ENCODE measurements at regions not wholly inside any gene's neighbourhood (a gene's known extent, or its start where the extent isn't known, plus 50 kb on each side); places are given as distances from the start of the nearest gene placed in this dataset.

DNA sequence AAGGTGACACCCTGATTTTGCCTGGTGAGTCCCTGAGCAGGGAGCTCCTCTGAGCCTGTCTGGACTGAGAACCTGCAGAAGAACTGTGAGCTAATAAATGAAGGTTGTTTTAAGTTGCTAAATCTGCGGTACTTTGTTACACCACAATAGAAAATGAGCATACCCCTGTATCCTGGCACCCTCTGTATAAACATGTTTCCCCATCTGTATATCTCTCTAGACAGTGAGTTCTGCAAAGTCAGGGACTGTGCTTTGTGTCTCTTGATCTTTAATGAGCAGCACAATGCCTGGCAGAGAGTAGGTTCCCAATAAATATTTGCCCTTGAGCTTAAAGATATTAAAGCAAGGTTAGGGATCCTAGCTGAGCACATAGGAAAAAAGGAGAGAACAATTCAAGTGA lies 228.8 kb downstream of the OMA1 start:
- DNase-seq: no peak
- intact Hi-C loops (cut with micrococcal nuclease): no loop called here
- ATAC-seq: no peak

DNA sequence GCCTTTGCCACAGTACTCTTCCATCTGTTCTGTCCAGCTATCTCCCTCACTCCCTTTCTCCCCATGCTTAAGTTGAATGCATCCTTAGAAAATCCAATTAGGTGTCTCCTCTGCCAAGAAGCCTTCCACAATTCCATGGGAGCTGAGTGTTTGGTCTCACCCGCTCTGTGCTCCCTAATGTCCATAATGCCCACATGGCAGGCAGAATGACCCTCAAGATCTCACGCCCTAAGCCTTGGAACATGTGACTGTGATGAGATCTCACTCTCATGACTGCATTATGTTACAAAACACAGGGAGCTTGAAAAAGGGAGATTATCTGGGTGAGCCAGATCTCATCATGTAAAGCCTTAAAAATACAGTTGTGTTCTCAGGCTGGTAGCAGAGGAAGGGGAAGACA lies 229.4 kb downstream of the OMA1 start:
- DNase-seq (no peak), ATAC-seq (no peak)
- intact Hi-C loops (cut with micrococcal nuclease): no loop called here

DNA sequence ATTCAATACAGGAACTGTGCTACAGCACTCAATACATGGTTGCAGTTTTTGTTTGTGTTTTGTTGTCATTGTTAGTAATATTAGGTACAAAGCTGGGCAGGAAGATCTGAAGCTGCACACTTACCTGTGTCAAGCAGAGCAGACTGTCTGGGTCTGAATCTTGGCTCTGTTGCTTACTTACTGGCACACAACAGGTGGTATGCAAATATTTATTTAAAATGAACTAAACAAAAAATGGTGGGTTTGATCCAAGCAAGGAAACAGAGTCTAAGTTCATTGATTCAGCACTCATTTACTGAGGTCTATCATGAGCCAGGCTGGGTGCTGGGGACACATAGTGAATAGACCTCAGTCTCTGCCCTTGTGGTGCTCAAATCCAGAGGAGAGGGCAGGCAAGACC lies 230.4 kb downstream of the OMA1 start:
- no peak for DNase-seq
- intact Hi-C loops (cut with micrococcal nuclease): no loop called here
- no peak for ATAC-seq

DNA sequence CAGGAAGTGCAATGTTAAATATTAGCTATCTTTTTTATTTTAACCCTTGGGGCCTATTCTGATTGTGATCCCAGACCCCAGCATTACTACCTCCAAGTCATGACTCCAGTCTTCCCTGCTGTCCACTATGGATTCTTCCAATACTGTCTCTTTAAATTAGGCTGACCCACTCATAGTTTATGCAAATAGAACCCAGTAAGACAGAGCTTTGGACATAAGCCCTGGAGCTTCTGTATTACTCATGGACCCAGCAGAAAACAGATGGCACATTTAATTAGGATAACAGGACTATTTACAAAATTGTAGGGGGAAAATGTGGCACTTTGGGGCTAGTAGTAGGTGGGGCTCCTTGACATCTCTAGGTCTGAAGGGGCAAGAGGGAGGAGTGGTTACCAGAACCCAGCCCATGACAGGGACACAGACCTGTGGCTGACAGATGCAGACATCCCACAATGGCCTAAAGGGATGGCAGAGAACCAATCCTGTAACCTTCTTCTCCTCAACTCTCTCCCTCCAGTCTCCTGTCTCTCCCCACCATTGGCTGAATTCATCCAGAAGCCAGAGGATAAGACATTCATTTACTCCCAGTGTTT lies 233.5 kb downstream of the OMA1 start:
- ATAC-seq (no peak), DNase-seq (no peak)
- intact Hi-C loops (cut with micrococcal nuclease): no loop called here

DNA sequence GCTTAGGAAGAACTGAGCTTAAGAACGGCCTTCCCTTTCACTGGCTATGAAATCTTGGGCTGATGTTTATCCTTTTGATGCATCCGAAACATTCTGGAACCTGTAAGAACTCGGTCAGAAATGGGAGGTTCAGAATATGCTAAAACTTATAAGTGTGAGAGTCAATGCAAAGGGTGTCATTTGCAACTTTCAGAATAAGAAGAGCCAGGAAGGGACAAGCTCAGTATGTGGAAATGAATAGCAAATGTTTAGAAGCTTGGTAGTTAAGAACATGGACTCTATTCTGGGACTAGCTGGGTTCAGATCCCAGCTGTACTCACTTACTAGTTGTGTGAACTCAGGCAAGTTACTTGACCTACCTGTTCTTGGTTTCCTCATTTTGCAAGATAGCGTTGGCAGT lies 234.1 kb downstream of the OMA1 start:
- no peak for DNase-seq
- intact Hi-C loops (cut with micrococcal nuclease): no loop called here
- no peak for ATAC-seq

DNA sequence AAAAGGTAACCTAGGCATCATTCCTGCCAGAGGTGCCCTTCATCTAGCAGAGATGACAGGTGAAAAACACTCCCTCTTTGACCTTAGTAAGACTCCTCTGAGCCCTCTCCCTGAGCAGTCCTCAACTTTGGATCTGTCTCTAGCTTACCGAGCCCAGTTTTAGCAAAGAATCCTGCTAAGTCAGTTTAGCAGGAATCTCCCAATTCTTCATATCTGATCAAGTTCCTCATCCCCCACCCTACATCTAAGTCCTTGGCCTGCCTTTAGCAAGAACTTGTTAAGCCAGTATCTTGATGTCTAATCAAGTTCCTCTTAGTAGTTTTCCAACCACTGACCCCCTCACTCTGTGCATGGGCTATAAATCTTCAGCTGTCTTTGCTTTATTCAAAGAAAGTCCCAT lies 235.6 kb downstream of the OMA1 start:
- ATAC-seq (no peak), DNase-seq (no peak)
- intact Hi-C loops (cut with micrococcal nuclease): no loop called here

DNA sequence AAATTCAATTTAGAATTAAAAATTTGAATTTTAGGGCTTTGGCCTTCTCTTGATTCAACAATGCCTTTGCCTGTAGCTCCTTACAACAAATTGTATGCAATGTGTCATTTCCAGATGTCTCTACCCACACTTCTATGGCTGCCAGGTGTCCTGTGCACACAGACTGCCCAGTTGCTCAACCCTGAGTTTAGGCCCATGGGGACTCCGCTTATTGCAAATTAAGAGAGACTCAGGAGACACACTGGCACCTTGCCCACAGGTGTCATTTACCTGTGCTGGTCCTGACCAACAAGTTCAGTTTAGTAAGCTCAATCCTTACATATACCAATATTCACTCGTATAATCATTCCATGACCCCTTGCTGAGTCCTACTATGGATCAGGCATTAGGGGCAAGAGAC lies 236.1 kb downstream of the OMA1 start:
- DNase-seq (no peak), ATAC-seq (no peak)
- intact Hi-C loops (cut with micrococcal nuclease): no loop called here

DNA sequence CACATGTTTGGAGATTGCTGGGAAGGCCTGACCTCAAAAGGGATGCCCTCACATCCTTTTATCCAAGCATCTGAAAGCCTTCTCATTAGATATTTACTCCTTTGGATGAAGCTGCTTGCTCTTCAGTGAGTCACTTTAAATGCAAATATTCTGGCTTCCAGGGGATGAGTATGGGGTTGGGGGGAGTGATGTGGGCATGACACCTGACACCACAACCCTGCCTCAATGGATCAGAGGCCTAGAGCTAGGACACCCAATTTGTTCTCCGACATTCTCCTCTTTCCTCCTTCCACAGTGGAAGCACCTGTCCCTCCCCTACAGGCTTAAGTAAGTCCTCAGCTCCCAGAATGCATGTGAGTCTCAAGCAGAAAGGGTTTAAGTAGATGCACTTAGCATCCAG lies 238.3 kb downstream of the OMA1 start:
- DNase-seq (no peak), ATAC-seq (no peak)
- intact Hi-C loops (cut with micrococcal nuclease): no loop called here

DNA sequence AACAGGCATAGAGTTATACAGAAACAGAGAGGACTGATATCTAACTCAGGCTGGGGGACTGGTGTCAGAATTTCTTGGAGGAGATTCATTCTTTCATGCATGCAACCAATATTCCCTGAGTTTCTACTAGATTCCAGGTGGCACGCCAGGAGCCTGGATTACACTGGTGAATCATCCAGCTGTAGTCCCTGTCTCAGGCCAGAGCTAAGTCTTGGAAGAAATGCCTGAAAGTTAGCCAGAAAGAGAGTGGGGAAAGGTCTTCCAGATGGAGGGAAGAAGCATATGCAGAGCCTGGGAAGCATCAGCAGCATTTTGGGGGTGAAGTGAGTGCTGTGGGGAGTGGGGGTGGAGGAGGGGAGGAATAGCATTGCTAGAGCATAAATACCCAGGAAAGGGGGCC lies 239.1 kb downstream of the OMA1 start:
- DNase-seq (no peak), ATAC-seq (no peak)
- intact Hi-C loops (cut with micrococcal nuclease): no loop called here

DNA sequence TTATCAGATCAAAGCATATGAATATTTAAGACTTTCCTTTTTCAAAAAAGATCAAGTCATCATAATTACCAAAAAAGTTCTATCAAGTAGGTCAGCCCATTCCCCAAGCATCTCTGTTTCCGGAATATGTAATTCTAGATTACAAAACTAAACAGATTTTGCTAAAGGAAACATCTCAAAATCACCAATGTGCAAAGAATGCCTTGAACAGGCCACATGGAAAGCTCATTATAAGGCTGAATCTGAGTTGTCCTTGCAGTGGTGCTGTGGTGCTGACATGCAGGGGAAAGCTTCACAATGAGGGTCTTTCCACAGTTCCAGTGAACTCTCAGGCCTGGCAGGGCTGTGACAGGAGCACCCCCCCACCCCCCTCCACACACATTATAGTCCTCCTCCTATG lies 240.9 kb downstream of the OMA1 start:
- intact Hi-C loops (cut with micrococcal nuclease): no loop called here
- DNase-seq (no peak), ATAC-seq (peak; percentile 28)

DNA sequence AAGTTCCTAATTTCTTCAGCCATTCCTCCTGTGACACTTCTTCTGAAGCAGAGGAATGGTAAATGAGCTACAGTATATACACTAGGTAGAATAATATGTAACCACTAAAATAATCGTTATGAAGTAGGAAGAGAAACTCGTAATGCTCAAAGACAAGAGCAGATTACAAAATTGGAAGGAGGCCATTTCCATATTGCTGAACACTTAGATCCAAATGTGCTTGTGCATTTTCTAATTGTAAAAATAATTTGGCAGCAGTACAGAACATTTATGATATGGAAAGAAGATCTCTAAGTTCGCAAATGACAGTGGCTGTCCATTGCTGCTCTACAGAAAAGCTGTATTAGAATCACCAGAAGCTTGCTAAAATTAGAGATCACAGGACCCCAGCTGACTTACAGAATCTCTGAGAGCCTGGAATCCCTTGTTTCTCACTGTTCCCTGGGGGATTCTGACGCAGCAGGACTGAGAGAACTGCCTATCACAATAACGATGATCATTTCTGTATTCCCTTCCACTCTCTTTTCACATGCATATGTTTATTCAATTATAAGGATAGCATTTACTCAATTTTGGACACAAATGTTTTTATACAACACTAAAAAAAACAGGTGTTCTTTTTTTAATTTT lies 242.1 kb downstream of the OMA1 start:
- DNase-seq (no peak), ATAC-seq (peak; percentile 65)
- intact Hi-C loops (cut with micrococcal nuclease): no loop called here

DNA sequence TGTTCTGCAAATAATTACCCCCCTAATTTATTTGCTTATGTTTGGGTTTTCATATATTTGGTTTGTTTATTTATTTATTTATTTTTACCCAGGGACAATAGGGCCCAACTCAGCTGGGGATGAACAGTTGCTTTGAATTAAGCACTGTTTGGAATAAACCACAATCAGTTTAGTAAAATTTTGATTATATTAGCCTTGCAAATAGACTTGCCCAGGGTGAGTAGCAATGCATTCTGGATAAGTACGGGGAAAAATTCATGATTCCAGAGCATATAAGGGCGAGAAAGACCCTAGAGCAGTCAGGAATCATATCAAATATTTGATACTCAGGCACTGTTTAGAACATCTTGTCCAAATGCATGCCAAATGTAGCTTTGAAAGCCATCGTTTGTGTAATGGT lies 242.7 kb downstream of the OMA1 start:
- intact Hi-C loops (cut with micrococcal nuclease): no loop called here
- ATAC-seq (no peak), DNase-seq (no peak)

DNA sequence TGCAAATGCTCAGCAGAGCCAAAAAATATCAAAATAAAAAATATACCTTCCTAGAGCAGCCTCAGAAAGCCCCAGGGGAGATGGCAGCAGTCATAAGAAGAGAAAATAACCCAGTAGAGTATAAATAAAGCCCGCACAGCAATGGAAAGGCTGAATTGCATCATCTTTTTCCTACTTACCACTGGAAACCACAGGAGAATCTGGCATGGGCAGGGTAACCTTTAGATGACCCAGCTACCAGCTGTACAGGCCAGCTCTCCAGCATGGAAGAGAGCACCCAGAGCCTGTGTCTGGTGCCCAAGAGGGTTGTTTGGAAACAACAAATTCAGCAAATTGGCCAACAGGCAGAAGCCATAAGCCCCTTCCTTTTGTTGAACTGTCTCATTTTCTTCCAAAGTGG lies 253.1 kb downstream of the OMA1 start:
- intact Hi-C loops (cut with micrococcal nuclease): no loop called here
- ATAC-seq (no peak), DNase-seq (no peak)

DNA sequence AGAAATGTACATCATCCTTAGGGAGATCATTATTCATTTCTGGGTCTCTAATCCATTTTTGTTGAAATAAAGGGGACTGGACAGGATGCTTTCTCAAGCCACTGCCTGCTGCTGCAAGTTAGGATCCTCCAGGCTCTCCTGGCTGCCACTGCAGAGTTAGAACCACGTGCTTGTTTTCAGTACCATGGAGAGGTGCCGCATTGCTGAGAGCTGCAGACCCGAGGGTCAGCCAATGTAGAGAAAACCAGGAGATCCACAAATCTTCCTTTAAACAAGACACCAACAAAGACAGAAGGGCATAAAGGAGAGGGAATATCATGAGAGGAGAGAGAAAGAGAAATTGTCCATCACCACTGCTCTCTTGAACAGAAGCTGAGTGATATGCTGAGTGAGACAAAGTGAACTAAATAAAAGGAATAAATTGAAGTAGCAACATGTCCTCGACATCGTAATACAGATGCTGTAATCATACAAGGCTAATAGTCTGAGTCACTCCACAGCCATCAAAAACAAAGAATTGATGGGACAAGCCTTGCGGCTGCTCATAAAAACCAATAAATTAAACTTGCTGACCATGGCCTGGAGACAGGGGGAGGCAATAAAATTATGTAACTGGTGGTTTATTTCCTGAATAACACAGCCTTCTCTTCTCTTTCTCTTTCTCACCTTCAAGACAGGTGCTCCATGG lies 255.7 kb downstream of the OMA1 start:
- intact Hi-C loops (cut with micrococcal nuclease): no loop called here
- DNase-seq (no peak), ATAC-seq (peak; percentile 55)

DNA sequence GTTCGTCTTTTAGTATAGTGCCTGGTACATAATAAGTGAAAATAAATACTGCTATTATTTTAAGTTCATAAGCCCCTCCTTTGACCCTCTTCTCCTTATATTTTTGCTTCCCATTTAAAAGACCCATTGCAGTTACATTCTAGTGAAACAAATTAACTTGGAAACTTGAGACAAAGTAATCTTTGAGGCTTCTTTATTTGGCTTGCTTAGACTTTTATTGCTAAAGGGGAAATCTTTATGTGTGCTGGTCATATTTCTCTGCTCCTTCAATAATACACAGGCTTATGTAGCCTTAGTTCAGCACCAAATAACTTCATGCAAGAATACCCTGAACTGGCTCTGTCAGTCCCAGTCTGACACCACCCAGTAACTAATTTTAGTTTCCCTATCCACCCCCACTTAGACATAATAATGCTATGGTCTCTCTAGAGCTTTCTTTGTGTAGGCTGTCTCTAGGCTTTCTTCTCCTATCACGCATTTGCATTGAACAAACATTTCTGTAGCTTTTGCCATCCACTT lies 257.8 kb downstream of the OMA1 start:
- intact Hi-C loops (cut with micrococcal nuclease): no loop called here
- no peak for DNase-seq
- no peak for ATAC-seq

DNA sequence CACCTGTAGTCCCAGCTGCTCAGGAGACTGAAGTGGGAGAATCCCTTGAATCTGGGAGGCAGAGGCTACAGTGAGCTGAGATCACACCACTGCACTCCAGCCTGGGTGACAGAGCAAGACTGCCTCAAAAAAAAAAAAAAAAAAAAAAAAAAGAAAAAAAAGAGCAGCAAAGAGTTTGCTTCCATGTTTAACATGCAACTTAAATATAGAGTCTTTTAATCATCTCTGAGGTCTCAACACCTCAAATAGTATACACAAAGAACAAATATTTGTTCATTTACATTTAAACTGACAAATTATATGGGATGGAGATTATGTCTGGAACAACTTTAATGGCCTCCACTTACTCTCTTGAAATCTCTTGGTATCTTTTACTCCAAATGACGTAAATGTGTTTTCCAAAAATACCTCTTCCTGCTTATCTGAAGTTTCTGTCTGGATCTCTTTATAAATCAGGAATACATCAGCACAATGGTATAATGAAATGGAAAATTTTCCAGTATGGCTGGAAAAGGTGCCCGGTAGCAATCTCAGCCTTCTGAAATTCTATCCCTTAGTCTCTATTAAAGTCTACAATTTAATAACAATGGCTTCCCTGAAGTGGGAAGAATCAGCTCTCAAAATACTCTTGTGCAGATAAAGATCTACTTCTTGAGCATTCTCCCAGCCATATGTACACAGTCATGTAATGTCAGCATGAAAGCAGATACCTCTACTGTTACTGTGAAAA lies 258.5 kb downstream of the OMA1 start:
- no peak for ATAC-seq
- intact Hi-C loops (cut with micrococcal nuclease): no loop called here
- no peak for DNase-seq

DNA sequence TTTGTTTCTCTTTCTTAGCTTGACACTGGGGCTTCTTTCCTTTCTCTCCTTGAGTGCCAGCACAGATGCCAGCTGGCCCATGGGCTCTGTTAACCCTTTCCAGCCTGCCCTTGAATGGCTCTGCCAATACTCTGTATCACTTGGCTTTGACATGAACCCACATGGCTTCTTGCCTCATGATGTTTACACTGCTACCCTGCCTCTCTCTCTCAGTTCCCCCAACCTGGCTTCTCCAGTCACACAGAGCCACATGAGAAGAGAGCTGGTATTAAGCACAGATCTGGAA lies 262.4 kb downstream of the OMA1 start:
- intact Hi-C loops (cut with micrococcal nuclease): no loop called here
- no peak for DNase-seq
- ATAC-seq: no peak

DNA sequence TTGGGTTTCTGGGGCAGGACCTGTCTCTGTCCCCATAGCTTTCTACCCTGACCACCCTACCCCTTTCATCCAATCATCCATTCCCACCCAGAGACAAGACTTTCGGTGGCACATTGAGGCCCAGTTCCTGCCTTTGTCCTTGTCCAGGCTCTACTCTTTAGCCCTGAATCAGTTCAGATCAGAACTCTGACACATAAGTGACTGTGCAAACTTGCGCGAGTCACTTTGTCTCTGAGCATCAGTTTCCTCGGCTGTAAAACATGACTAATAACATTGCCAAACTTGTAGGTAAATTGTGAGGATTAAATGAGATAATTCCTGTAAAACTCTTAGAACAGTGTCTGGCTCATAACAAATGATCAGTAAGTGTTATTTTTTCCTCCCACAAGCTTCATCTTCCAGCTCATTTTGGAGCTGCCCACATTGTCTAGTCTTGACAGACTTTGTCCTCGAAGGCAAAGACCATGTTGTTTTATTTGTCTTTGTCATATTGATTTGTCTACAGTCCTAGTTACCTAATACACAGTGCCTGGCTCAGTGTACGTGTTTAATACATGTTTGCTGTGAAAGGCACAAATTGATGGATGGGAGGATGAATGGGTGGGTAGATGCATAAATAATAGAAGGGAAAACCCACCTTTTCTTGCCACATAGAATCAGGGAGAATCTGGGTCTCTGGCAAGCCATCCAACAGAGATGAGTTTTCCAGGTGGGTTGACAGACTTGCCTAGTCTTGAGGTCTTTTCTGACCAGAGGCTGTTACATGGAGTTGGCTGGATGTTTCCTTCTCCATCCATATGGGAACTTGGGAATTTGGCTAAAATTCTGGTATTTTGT lies 262.9 kb downstream of the OMA1 start:
- intact Hi-C loops (cut with micrococcal nuclease): no loop called here
- no peak for ATAC-seq
- DNase-seq: no peak

DNA sequence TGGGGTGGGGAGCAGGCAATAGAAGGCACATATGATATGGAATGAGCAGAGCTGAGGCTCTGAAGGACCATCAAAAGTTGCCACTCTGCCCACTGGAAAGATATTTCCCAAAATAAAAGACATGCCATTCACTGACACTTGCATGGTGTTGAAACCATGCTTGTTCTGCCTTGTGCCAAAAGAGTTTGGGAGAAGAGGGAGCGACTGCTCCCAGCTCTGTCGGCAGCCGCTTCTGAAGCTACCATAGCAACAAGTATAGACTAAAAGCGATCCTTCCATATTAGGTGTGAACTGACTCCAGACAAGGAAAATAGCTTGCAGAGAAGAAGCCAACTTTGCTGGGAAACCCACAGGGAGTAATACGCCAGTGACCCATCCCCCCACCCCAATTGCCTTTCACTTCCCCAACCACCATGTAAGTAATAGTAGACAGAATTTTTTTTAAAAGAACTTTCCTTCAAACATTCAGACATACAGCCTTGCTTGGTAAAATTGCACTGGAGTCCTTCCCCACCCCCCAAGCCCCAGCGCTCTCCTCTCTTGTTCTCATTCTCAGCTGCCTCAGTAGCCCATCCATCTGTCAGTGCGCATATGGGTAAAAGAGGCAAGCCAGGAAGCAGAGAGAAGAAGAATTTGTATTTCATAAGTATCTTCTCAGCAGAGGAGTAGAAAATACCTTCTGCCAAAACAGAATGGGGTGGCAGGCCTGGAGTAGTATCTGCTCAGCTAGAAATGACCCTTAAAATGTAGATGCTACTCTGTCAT lies 263.7 kb downstream of the OMA1 start:
- DNase-seq (peak; percentile 51), ATAC-seq (peak; percentile 99)
- intact Hi-C loops (cut with micrococcal nuclease): no loop called here
